Activated gamma-delta T cell treated with Interleukin-2 at 50 U/mL for 16 hours (primary cell): ENCODE measurements at regions not wholly inside any gene's neighbourhood (a gene's known extent, or its start where the extent isn't known, plus 50 kb on each side); places are given as distances from the start of the nearest gene placed in this dataset.

ENCODE experiments used
- DNase-seq: peaks from one replicate; pipeline ENCODE4 v3.0.0-alpha.2; 2020

DNA sequence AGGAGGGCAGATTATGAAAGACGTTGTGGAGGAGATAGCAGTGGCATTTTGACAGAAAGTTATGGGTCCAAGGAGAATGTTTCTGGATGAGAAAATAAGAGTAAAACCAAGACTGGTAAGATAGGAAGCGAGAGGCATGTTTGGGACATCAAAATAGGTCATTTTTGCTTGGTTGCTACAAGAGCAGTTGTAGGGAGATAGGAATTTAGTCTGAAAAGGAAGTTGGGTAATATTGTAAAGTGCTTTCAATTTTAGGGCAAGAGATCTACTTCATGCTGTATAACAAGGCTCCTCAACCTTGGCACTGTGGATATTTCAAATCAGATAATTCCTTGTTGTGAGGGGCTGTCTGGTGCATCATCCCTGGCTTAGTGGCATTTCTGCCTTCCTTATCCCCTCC lies 118.0 kb upstream of the DPH6 start:
- no peak for DNase-seq

DNA sequence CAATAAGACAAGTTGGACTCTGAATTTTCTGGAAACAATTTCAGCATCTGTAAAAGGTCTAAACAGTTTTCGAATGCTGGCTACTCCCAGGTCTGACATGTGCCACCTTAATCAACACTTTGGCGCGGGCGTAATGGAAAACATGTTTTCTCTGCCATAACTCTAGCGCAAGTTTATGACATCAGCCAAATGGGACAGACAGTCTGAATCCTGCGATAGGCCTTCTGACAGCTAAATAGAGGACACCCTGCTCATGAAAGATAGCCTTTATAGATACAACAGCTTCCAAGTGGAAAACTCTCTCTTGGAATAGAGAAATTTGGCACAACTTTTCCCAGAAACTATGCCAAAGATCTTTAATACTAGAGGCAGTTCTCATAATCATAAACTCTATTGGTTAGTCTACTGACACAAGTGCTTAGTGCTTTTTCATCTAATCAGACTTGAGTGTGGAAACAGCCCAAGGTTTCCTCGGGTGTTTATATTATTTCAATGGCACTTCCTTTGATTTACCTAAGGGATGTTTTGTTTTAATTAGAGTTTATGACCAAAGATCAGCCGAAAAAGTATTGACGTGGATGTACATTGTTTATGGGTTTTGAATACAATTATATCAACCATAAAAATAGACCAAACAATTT lies 120.1 kb upstream of the DPH6 start:
- DNase-seq = no peak

DNA sequence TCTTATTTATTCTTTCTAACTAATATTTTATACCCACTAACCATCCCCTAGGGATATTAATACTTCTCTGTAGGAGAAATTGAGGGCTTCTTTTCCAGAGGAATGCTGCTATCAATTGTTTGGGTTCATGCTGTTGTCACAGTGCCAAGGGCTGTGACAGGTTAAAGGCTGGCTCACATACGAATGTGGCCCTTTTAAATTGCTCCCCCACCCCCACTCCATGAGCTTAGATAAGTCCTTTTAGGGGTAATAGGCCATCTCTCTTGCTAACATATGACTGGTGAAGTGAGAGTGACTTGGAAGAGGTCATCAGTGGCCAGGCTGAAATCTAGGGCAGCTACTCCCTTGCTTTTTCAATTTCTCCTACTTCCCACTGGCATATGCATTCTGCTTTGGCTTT lies 121.9 kb upstream of the DPH6 start:
- DNase-seq = no peak

DNA sequence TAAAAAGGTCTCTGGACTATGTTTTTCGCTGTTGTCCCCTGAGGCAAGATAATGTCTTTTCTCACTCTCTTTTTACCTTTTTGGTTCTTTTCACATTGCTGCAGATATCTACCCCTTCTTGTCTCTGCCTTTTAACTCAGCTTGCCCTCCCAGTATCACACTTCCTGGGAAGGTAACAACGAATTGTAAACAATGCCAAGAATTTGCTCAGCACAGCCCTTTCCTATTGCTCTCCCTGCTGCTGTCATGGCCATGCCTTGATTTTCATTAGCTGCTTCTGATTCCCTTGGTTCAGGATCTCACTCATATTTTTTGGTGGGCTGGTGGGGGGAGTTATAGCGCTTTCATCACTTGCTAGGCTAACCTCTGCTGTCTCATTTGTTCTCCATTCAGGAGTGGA lies 123.1 kb upstream of the DPH6 start:
- no peak for DNase-seq

DNA sequence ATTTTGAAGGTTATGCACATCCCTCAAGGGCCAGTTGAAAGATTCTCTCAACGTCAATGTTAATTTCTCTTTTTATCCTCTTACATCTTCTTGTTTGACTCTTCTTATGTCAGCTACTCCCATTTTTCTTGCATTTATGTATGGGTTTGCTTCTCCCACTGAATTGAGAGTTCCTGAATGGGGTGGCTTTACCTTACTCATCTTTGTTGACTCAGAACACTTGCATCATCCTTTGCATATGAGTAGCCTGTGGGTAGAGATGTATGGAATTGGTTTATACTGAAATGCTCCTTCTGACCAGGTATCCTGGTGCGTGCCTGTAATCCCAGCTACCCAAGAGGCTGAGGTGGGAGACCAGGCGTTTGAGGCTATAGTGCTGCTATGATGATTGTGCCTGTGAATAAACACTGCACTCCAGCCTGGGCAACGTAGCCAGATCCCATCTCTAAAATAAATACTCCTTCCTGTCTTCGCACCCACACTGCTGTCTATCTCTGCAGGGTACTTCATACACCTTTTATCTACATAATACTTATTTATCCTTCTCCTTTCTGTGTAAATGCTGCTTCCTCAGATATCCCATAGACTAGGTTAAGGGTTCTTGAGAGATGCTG lies 123.6 kb upstream of the DPH6 start:
- no peak for DNase-seq

DNA sequence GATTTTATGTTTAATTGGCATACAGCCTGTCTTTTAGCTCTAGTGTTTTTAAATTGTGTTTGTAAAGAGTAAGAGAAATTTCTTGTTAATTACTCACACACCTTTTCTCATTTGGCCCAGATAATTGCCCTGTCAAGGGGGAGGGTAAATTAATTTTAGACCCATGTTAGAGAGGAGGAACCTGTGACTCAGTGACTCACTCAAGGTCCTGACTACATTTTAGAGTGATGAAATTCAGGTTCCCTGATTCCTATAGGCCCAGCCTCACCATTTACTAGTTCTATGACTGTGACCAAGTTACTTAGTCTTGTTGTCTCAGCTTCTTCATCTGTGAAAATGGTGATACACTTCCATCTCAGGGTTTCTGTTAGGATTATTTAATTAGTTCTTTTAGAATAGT lies 125.2 kb upstream of the DPH6 start:
- no peak for DNase-seq

DNA sequence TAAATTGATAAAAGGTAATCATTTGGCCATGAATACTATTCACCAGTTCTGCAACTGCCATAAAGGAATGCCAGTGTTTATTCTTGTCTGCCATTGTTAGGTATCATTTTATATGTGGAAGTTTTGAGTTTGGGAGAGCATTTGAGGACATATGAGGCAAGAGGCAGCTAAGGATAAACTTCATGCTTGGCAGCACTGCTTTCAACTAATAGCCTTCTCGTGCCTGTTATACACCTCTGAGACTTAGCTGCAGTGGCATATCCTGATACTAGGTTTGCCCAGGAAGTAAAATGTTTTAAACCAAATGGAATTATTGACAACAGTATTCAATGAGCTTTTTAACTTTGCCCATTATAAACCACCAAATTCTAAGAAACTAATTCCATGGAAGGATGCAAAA lies 126.0 kb upstream of the DPH6 start:
- no peak for DNase-seq

DNA sequence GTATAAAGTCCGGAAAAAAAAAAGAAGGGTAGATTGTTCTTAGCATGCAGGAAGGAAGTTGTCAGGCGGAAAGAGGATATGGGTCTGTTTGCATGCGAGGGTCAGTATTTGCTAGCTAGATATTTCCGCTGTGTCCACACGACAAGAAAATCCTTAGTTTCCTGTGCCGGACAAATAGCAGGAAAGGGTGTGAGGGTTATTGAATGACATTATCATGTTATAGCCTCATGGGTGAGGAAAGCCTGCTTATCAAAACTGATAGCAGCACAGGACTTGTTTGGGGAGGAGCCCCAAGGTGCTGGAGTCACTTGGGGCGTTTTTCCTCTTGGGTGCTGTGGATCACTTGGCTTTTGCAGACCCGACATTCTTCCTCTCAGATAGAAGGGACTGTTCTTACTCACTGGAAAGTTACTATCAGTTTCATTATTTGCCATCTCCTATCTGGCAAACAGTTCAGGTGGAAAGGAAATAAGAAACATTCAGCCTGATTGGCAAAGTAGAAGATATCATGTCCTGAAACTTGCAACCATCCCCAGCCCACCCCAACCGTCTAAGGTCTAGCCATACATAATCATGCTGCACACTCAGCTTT lies 127.2 kb upstream of the DPH6 start:
- no peak for DNase-seq

DNA sequence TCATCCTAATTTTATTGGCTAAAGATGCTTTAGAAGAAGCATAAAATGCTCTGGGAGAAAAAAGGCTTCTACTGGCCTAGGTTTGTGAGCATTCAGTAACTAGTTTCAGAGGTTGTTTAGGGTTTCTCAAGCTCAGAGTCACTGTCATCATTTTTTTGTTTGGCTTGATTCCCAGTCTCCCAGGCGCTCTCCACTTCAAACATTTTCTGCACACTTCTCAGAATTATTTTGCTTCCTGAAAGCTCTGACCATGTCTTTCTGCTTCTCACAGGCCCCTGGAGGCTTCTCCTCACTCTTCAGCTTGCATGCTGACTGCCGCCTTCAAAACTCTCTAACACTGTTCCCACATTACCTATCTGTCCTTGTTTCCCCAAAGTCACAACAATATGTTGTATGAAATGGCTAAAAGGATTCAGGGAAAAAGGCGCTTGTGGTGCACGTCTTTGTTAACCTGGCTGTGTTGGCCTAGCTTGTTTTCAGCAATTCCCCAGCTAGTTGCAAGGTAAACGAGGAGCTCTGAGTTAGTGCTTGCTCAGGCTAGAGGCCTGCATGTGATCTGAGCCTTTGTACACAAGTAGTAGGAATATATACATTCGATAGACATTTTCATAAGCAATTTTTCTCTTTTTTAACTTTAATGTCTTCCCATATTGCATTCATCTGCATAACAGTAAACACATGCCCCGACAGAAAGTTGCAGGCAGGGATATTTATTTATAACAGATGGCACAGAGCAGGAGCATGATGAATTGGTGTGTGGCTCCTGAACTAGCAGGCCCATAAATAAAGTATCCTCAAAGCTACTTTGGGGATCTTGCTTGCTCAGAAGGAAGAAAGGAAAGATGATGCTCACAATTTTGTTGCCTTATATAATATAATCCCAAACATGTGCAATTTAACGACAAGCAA lies 129.2 kb upstream of the DPH6 start:
- no peak for DNase-seq

DNA sequence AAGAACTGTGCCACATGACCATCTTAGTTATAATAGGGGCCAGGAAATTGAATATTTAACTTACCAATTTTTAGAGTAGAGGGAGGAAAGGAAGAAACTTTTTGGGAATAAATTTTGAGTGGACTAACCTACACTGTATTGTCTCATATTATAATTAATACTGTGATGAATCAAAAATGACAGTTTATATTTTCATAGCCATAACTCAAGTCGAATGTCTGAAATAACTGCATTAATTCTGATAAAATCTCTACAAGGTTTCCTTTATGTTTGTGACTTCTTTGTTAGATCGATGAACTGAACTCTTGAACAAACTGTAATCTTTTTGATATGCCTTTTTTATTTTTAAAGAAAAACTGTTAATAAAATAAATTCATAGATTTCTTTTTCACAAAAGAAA lies 132.8 kb upstream of the DPH6 start:
- no peak for DNase-seq

DNA sequence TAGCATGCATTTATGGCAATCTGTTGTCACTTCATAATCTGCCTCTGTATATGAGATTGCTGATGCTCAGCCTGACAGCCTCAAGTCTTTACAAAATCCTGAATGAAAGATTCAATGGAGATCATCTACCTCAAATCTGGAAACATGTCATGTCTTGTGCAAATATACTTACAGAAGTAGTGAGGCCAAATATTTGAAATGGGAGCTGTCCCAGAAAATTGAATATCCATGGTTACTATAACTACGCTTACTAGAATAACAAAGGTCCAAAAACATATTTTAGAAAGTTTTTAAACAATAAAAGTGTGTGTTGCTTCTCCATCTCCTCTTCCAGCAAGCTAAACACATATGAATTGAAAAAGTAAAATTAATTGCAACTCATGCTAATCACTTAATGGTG lies 133.2 kb upstream of the DPH6 start:
- no peak for DNase-seq

DNA sequence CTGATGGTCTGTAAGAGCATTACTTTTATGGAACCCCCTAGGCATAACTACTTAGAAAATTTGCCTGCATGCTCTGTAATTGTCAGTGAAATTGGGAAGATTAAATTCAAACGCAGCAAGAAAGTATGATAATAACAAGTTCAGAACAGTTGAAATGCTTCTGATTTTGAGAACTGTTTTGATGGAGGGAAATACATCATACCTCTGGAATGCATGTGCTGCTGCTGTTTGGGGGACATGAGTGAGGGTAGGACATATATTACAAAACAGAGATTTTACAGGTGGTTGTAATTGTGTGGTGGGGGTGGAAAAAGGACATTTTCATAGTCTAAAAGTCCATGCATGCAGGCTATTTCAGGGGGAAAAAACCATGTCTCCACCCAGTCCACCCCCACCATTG lies 135.0 kb upstream of the DPH6 start:
- no peak for DNase-seq

DNA sequence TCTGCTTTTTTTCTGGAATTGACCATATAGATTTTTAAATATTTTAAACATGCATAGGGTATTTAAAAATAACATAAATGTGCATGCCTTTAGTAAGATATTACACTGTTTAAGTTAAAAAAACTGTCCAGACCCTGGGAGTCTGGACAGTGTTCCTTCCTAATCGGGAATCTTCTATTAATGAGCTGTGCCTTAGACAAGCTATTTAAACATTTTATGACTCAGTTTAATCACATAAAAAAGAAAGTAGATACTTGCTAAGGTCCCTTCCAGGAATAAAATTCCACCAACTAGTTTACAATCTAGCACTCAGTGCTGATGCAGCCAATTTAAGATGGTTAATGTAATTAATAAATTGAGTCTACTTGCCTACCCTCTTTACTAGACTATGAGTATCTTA lies 140.4 kb upstream of the DPH6 start:
- no peak for DNase-seq

DNA sequence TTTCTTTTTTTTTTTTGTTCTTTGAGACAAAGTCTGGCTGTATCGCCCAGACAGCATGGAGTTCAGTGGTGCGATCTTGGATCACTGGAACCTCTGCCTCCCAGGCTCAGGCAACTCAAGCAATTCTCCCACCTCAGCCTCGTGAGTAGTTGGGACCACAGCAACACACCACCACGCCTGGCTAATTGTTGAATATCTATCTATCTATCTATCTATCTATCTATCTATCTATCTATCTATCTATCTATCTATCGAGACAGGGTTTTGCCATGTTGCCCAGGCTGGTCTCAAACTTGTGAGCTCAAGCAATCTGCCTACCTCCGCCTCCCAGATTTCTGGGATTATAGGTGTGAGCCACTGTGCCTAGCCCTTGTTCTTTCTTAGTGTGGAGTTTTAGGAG lies 143.3 kb upstream of the DPH6 start:
- DNase-seq = no peak

DNA sequence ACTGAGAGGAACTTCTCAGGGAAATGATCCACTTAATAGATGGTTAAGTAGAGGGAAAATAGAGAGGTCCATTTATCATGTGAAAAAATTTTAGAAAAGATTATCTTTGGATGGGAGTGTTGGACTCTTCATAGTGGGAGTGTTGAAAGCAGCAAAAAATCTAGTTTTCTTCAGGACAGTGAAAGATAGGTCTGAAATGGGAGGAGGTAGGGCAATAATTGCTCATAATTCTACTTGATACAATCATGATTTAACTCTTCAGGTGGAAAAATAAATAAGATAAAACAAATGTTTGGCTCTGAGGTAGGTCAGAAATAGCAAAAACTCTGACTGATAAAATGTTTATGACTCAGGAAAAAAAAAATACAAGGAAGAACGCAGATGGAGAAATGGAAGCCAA lies 144.1 kb upstream of the DPH6 start:
- no peak for DNase-seq

DNA sequence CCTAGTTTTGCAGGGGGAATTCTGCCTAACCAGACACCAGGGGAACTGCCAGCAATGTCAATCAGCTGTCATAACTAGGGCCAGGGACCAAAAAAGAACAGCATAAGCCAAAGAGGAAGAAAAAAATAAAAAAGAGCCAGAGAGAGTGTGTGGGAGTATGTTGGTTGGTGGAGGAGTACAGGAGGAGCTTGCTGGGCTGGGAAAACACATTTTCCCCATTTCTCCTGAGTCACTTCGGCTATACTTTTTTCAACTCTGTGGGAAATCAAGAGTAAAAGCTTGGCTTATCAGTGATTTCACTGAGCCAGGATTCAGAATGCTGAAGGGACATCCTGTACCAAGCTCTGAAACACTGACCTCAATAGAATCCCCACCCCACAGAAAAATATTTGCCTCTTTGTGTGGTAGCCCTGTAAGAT lies 144.7 kb upstream of the DPH6 start:
- no peak for DNase-seq

DNA sequence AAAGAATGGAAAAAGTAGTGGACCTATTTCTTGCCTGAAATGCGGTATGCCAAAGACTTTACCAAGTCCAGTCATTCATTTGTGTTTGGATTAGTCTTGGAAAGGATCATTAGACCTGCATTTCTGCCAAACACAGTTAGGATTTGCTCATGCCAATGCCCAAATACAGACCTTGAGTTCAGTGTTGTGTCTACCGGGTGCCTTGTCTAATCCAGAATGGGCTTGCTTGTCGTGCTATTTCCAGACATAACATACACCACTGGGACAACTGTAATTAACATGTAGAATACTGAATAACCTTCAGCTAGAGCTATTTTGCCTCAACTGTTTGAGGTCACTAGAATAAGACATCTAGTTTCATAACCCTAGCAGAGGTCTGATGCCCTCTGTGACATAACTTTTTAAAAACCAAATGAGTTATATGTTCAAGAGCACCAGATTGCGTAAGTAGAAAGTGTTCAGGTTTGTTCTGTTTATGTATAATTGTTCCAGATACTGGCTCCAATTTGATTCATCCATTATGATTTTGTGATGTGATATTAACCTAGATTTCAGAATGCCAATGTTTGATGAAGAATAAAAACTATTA lies 145.3 kb upstream of the DPH6 start:
- DNase-seq = no peak

DNA sequence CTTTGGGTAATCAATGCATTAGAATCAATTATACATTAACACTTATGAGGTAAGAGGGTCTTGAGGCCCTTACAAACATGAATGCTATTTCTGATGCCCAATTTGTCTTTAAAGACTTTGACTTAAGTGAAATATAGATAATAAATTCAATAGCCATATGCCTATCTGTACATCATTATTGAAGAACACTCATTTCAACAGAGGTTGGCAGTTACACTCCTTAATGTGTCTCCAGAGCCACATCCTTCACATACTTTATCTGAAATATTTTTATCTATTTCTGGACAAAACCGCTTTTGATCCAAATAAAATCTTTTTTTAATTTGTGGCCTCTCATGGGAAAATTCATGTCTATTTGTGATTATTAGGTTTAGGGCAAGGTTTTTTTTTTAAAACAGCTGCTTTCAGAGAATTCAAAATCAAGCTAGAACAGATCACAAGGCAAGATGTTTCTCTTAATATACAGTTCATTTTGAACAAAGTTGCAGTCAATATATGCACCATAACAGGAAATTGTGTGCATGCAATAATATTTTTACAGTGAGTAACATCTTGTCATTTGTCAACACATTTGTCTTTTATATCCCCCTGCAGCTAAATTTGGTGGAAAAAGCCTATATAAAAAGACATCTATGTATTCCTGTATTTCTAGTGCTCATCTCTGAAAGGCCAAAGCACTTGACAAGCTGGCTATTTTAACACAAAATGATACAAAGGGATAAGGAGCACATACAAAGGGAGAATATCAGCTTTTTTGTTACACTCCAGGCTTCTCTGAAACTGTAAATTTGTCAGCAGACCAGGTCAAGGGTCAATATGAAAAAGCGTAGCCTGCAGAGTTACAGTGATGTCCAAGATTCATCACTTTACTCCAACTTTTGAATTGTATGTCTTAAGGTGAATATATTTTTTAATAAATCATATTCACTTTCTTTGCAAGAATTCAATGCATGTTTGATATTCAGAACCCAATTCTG lies 146.2 kb upstream of the DPH6 start:
- no peak for DNase-seq

DNA sequence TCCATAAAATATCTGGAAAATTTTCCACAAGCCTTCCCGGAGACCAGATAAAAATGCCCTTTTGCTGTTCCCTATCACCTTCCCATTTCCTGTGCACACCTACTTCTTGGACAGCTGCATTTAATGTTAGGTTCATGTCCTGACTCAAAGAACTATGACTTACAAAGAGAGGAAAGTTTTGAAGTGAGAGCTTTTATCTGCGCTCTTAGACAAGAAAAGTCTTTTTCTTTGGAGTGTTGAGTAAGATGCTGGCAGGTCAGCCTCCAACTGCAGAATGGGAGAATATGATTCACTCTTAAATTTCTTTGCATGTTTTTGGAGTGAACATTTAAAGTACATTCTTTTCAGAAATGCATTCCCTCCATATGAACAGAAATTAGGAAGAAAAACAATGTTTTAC lies 147.3 kb upstream of the DPH6 start:
- no peak for DNase-seq

DNA sequence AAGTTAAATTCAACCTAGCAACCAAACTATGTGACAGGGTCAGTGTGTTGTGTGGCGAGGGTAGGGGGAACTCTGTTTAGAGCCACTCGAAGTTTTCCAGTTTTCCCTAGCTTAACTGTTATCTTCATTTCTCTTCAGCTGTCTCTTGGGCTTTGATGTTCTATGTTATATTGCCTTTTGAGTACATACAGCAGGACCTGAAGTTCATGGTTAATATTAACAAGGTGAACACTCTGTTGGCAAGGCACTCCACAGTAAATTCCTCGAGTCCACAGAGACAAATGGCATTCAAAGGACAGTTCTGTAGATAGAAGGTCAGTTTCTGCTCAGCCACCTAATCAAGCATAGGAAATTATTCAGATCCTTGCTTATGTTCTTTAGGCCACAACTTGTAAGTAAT lies 147.9 kb upstream of the DPH6 start:
- DNase-seq = no peak

DNA sequence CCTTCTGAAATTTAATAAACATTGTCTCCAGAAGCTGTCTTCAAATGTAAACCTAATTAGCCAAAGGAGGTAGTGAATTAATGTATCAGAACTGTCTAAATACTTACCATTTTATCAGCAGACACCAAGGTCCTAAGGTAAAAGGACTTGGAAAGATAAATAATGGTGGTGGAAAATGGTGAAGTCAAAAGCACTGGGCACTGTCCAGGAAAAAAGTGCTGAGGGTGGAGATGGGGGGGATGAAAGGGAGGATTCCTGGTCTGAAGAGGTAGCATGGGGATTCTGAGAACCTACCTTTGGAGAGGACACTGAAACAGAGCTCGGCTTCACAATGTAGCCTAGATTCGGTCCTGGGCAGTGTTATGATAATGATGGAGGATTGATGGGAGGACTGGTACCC lies 149.0 kb upstream of the DPH6 start:
- DNase-seq = no peak

DNA sequence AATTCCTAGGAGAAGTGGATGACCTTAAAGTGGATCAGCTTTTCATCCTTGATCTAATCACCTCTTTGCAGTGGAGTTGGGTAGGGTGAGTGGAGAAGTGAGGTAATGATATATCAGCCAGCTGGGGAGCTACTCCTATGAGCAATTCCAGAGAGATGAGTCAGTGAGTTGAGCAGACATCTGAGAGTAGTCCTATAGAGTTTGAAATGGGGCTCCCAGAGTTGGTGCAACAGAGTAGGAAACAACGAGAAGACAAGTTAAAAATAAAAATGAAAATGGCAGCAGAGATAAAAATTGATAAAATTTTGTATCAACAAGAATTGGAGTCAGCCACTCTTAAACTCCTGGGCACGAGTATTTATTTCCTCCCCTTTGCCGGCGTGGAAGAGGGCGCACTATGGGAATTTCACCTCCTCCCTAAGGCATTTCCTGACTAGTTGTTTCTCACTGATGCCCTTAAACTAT lies 150.8 kb upstream of the DPH6 start:
- DNase-seq = no peak
